ENCODE measurements at regions not wholly inside any gene's neighbourhood (a gene's known extent, or its start where the extent isn't known, plus 50 kb on each side); places are given as distances from the start of the nearest gene placed in this dataset.

DNA sequence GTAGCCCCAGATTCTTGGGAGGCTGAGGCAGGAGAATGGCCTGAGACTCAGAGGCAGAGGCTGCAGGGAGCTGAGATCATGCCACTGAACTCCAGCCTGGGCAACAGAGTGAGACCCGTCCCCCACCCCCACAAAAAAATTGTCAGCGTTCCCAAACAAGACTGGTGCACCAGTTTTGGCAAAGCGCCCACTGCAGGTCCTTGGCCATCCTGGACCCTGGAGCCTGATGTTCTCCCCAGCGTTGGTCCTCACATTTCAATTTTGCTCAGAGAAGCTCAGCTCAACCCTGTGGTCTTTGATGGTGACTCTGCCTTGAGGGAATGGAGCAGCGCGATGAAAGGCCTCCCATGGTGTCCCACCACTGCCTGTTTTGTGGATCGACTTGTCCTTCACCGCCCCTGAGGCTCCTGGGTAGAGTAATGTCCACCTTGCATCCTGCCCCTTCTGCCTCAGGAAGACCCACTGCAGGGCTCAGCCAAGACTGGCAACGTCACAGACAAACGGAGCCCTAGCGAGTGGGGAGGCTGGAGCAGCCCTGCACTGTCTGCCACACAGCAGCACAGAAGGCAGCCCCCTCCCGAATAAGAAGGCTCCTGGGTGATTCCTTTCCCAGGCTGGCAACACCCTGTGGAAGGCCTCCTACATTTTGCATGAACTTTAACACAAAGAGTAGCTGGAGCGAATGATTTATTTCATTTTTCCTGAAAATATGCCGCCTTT is 410.9 kb downstream of the TCERG1L start:
- no peak overlapping the region for H3K4me3 ChIP-seq (ENCODE audit: low read length)
- TF ChIP-seq, protein P1, sequence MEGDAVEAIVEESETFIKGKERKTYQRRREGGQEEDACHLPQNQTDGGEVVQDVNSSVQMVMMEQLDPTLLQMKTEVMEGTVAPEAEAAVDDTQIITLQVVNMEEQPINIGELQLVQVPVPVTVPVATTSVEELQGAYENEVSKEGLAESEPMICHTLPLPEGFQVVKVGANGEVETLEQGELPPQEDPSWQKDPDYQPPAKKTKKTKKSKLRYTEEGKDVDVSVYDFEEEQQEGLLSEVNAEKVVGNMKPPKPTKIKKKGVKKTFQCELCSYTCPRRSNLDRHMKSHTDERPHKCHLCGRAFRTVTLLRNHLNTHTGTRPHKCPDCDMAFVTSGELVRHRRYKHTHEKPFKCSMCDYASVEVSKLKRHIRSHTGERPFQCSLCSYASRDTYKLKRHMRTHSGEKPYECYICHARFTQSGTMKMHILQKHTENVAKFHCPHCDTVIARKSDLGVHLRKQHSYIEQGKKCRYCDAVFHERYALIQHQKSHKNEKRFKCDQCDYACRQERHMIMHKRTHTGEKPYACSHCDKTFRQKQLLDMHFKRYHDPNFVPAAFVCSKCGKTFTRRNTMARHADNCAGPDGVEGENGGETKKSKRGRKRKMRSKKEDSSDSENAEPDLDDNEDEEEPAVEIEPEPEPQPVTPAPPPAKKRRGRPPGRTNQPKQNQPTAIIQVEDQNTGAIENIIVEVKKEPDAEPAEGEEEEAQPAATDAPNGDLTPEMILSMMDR (conservative IDR thresholded peaks at IDR 0.05; ENCODE audit: low read length) = no peak
- DNase-seq (ENCODE audit: low read depth) = no peak

DNA sequence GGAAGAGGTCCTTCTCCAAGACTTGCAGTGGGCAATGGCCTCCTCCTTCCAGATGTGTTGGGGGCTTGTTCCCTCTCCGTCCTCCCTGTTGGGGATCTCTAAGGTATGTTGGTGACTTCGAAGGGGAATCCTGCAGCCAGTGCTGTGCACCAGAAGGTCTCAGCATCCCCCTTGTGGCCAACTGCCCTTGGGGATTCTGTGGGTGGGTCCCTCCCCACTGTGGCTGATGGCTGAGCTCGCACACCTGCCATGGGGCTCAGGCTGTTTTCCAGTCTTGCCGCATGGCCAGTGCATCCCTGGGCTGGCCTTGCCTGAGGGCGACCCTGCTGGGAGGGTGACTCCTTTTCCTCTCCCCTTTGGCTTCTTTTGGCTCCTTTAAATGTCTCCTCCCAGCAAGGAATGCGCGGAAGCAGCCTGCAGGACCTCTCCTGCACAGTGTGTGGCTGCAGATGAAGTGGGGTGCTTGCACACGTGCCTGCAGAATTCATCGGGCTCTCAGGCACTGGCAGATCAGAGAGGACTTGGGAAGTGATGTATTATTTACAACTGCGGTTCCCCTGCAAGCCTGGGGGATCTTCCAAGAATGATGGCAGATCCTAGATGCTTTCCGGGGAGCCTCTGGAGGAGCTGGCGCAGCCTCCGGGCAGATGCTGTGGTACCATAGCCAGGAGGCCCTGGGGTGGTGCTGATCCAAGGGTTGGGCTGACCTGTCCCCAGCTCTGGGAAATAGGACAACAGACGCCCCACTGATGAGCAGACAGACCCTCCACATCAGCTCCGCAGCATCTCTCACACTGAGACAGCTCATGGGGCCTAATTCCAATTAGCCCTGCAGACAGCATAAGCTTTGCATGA is 410.0 kb downstream of the TCERG1L start:
- TF ChIP-seq, protein P1 (conservative IDR thresholded peaks at IDR 0.05; ENCODE audit: low read length) = no peak
- H3K4me3 ChIP-seq (ENCODE audit: low read length) = no peak overlapping the region
- no peak for DNase-seq (ENCODE audit: low read depth)

DNA sequence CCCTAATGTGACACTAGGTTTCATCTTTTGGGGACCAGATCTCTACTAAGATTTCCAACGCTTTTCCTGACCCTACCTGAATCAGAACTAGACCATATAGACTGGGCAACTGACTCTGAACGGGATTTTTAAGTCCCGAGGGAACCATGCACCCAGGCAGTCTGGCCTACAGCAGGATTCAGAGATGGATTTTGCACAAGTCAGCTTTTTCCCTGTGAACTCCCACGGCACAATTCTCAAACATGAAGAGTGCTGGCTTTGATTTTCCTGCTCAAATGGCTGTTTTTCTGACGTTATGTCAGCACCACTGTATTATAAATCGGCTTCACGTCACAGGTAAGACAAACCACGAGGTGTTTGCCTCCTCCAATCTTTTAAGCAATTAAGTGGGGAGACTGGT is 409.1 kb downstream of the TCERG1L start:
- H3K4me3 ChIP-seq (ENCODE audit: low read length) = no peak overlapping the region
- DNase-seq (ENCODE audit: low read depth) = no peak
- TF ChIP-seq, protein P1 (conservative IDR thresholded peaks at IDR 0.05; ENCODE audit: low read length) = no peak

DNA sequence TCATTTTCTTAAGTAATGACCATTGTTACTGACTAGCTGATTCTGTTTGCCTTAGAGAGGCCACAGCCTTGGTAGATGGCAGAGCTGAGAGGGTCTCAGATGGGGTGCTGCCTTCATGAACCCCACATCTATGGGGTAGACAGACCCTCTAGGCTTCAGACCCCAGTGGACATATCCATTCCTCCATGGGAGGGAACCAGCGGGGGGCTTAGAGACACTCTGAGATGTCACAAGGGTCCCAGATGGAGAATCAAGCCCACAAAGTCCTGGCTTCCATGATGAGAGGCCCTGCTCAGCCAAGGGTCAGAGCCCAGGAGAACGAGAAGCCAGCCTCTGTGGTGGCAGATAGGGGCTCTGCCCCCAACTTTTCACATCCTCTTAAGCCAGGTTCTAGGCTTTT is 408.6 kb downstream of the TCERG1L start:
- TF ChIP-seq, protein P1 (conservative IDR thresholded peaks at IDR 0.05; ENCODE audit: low read length) = no peak
- DNase-seq (ENCODE audit: low read depth) = no peak
- no peak overlapping the region for H3K4me3 ChIP-seq (ENCODE audit: low read length)

DNA sequence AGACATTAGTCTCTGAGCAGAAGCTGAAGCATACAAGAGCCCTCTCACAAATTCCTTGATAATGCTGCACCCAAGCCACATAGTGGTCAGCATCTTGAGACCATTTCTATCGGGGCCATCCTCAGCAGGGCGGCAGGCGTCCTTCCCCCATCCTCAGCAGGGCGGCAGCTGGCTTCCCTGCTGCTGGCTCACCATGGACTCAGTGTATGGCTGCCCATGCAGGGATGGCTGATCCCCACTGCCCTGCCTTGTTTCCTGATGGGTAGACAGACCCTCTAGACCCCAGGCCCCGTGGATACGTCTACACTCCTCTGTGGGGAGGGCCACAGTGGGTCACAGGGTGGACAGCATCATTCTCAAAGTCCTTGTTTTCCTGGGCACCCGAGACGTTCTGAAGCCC is 406.8 kb downstream of the TCERG1L start:
- no peak overlapping the region for H3K4me3 ChIP-seq (ENCODE audit: low read length)
- DNase-seq (ENCODE audit: low read depth) = no peak
- TF ChIP-seq, protein P1 (conservative IDR thresholded peaks at IDR 0.05; ENCODE audit: low read length) = no peak

DNA sequence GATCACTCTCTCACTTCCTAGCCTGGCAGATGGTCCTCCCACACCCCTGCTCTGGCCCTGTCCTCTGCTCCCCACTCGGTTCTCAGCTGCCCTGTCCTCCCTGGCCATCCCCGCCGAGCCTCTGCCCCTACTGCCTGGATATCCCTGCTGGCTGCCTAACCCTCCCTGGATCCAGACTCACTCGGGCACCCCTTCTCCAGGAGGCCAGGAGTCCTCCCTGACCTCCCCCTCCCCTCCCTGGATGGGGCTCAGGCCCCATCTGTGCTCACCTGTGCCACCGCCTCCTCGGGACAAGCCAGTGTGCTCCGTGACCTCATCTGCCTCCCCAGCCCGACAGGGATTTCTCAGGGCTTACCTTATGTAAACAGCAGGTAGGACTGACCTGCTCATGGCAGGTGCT is 406.1 kb downstream of the TCERG1L start:
- no peak for DNase-seq (ENCODE audit: low read depth)
- TF ChIP-seq, protein P1 (conservative IDR thresholded peaks at IDR 0.05; ENCODE audit: low read length) = no peak
- no peak overlapping the region for H3K4me3 ChIP-seq (ENCODE audit: low read length)

DNA sequence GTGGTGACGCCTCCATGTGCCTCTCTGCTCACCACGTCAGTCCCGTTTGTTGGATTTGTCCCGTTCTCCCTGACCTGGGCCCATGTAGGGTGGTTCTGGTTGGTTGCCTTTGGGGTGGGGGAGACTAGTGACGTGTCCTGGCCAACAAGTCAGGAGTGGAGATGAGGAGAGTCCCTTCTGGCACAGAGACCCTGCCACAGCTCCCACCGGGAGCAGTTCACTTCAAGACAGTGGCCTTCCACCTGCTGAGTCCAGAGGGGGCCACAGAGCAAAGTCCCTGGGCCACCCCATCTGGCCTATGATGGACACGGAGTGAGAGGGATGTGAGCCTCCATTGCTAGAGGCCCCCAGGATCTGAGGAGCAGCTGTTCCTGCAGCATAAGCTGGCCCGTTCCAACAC is 405.6 kb downstream of the TCERG1L start:
- no peak for DNase-seq (ENCODE audit: low read depth)
- TF ChIP-seq, protein P1 (conservative IDR thresholded peaks at IDR 0.05; ENCODE audit: low read length) = no peak

More for the DNA sequence above, 405.6 kb downstream of the TCERG1L start:
- no peak overlapping the region for H3K4me3 ChIP-seq (ENCODE audit: low read length)

All from AG10803 (cell line).